ENCODE measurements at regions not wholly inside any gene's neighbourhood (a gene's known extent, or its start where the extent isn't known, plus 50 kb on each side); places are given as distances from the start of the nearest gene placed in this dataset.
"Not testable (repeated sequence)": the region's sequence is repeated elsewhere in the genome, so short reads cannot be mapped to it uniquely, and the experiment has no call there.

DNA sequence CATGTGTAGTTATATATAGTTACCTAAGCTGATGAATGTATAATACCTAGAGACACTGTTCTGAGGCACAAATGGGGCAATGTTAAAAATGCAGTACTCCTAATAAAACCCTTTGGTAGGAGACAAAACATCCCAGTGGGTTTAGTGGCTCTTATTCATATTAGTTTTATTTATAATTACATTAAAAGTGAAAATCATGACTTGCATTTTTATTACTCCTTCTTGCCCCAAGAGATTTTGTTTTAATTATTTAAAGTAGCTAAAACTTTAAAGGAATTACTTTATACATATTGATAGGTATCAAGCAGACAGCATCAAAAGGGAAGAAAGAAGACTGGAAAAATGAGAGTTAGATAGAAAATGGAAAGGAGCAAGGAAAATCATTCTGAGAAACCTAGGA is 688.6 kb downstream of the GALC start:
- DNase-seq: no peak

DNA sequence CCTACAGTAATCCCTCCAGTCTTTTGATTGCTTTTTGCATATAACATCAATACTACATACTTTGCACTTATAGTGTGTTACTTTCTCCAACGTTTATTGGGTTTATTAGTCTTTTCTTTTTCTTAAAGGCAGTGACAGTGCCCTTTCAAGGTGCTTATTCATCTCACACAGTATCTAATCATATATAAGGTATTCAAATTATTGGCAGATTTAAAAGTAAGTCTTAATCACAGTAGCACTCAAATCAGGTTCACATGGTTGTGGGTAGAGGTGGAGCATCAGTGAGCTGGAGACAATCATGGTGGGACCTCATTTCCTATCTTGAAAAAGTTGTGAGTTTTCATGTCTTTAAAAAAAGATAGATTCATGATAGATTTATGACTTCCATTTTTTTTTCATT is 706.2 kb downstream of the GALC start:
- DNase-seq: no peak

DNA sequence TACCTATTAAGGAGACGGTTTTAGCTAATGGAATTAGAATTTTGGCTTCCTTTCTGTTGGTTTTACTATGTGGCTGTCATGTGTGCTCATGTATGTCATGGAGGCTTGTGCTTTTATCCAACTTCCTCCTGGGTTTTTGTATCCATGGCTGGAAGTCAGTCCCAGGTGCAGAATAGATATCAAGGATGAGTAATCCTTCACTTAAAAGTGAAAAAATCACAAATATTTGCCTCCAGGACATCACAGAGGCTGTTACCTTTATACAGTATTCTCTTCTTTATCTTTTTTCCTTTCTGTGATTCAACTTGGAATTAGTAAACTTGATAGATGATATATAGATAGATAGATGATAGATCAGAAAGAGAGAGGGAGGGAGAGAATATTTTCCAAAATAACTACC is 706.8 kb downstream of the GALC start:
- DNase-seq: no peak

DNA sequence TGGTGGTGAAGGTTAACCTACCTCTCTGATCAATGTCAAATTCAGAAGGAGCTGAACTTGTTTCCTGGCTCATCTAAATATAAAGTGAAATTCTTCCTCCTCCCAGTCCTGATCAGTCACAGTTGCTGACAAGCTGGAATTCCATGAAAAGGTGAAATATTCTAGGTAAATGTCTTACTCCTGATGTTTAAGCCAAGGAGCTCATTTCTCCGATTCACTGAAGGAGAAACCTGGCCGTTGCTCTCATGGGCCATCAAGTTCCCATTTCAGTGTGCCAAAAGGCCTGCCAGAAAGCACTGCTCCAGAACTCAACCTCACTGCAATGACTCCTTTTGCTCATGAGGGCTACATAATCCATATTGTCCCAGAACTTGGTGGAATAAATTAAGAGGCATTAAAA is 707.5 kb downstream of the GALC start:
- no peak for DNase-seq

DNA sequence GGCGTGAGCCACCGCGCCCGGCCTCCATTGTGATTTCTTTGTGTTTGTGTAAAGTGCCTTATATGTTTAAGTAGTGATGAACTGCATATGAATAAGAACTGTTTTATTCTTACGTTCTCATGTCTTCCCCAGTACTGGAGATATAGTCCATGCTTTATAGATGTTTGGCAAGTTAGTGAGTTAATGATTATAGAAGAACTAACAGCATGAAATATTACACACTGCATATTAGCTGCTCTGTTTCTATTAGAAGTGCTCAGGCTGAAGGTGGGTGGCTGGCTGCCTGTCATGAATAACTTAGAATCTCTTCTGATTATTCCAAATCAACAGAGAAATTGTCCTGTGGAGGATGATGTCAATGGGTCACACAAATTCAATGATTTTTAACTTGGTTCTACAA is 709.4 kb downstream of the GALC start:
- DNase-seq: no peak

DNA sequence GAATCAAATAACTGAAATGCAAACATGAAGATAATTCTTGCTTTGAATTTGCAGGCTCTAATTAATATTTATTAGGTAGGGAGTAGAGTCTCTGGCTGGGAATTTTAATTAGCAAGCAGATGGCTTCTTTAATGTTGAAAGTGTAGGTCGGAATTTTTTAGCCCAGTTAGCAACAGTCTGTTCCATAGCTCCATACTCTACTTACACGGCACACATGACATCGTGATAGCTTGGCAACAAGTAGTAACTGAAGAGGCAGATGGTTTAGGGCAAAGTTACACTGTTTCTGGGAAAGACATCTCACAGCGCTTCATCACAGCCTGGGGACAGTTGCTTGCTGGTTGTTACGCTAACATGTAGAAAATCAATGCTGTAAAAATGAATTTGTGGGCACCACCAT is 710.7 kb downstream of the GALC start:
- DNase-seq: peak; percentile 73 to 96

DNA sequence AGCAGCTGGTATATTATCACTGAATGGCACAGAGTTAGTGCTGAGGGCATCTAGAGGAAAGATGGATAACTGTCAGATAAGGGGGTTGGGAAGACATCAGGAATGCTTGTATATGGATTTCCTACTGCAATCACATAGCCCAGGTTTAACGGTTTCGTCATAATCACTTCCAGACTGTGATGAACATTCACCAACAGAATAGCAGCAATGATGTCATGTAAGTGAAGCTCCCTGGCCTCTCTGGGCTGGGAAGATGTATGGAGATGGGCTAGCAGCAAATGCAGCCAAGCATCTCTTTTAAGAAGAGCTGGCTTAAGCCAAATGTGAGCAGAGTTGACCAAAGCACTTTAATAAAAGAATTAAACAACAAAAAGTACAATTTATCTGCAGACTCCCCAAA is 714.6 kb downstream of the GALC start:
- DNase-seq: no peak

DNA sequence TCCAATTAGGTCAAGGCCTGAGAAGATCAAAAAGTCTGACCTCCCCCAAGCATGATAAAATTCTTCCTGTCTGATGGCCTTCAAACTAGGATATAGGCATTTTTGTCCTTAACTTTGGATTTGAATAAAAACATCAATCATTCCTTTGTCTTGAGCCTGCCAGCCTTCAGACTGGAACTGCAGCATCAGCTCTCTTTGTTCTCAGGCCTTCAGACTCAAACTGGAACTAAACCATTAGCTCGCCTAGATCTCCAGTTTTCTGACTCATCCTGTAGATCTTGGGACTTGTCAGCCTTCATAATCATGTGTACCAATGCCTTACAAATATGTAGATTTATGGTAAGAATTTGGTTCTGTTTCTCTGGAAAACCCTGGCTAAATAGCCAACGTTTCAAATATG is 721.7 kb downstream of the GALC start:
- no peak for DNase-seq

DNA sequence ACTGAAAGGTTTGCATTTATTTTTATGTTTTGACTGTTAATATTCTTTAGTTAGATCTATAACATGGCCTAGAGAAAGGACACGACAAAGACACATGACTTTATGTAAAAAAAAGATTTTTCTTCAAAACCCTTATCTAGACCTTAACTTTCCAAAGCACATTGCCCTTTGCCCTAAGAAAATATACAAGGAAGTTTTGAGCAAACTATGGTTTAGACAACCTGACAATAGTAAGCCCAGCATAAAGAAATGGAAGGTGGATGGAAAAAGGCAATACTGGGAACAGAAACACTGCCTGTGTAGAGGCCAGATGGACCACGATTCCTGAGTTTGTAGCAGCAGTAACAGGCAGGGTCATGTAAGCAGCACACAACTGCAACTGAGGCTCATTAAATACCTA is 724.0 kb downstream of the GALC start:
- DNase-seq: no peak

DNA sequence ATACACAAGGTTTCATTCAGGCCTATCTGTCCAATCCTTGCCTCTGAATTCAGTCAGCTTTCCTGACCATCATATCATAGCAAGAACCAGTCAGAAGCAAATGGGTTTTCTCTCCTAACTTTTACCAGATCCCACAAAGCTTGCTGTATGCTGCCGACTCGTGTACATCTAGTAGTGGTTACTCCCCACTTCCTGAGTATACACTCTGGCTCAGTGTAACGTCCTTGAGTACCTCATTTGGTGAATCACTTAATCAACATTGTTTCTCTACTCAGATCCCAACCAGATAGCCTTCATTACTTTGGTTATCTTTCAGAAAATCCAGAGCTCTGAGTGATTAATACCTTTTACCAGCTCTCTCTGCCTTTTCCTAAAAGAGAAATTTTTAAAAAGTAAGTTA is 728.2 kb downstream of the GALC start:
- DNase-seq: no peak

DNA sequence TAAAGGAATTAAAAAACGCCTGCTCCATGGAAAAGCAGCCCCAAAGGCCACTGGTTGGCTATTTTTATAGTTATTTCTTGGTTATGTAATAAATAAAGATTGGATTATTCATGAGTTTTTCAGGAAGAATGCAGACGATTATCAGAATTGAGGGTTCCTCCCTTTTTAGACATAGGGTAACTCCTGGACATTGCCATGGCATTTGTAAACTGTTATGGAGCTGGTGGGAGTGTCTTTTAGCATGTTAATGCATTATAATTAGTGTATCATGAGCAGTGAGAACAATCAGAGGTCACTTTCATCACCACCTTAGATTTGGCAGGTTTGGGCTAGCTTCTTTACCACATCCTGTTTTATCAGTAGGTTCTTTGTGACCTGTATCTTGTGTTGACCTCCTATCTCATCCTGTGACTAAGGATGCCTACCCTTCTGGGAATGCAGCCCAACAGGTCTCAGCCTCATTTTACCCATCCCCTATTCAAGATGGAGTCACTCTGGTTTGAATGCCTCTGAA is 728.7 kb downstream of the GALC start:
- DNase-seq: no peak

DNA sequence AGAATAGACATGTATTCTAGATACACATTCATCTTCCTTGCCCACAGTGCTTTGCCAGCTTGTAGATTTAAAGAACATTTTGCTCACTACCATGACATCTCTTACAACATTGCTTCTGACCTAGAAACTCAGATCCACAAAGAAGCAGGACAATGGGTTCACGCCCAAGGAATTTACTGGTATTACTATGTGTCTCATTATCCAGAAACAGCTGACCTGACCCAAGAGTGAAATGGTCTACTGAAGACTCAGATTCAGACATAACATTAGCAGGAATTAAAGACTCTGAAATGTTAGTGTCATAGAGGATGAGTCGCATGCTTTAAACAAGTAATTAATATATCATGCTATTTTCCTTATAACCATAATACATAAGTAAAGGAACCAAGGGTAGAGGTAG is 731.4 kb downstream of the GALC start:
- no peak for DNase-seq

DNA sequence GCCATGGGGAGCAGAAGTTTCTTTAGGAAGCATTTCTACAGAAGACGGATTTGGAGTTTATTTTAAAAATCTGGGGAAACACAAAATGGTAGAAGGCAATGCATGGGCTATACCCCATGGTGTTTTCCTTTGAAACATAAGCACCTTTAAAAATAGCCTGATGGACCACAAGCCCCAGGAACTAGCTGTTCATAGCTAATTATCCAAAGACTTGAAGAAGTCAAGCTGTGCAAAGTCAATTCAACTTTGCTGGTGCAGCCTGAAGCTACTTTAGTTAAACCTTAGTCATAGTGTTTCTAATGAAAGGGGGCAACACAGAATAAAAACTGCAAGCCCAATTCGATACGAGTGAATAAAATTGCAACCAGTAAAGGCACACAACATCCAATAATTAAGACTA is 732.5 kb downstream of the GALC start:
- no peak for DNase-seq

DNA sequence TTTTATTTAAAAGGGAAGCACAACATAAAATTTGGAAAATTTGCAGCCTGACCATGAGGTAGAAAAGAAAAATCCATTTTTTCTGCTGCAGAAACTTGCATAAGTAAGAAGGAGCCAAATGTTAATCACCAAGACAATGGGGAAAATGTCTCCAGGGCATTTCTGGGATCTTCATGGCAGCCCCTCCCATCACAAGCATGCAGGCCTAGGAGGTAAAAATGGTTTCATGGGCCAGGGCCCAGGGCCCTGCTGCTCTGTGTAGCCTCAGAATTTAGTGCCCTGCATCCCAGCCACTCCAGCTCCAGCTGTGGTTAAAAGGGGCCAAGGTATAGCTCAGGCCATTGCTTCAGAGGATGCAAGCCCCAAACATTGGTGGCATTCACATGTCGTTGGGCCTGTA is 735.6 kb downstream of the GALC start:
- DNase-seq: no peak

DNA sequence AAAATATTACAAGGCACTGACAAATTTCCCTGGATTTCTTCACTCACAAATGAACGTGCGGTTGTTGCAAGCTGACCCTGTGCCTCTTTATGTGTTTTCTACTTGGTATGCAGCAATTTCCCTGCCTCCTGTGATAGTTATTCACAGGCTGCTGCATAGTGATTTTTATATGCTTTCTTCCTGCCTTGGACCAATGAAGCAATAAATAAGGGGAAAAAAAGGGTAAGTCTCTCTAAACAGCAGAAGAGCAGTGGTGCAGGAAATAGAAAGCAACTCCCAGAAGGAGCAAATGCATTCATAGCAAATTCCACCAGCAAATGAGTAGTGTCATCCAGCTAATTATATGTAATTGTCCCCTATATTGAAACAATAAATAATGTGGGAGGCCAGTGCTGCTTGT is 737.9 kb downstream of the GALC start:
- no peak for DNase-seq

DNA sequence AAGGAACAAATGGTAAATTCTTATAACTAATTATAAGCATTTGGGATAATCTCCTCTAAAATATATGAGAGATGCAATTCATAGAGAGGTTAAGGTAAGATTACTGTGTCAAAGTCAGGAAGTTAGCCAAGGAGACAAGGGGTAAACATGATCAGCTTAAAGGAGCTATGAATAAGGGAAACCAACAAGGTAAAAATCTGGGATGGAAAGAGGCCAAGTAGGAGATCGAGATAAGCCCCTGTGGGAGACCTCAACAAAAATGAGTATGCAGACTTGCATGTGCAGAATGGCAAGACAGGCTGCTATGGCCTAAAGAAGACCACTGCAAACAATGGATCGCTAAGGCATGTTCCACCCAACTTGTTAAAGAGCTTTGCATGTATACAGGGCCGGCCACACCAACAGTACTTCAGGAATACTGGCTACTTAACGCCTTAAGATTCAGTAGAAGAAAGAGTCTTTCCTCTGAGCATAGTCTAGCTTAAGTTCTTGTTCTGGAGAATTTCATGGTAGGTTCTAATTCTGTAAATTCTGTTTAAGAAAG is 738.6 kb downstream of the GALC start:
- no peak for DNase-seq

DNA sequence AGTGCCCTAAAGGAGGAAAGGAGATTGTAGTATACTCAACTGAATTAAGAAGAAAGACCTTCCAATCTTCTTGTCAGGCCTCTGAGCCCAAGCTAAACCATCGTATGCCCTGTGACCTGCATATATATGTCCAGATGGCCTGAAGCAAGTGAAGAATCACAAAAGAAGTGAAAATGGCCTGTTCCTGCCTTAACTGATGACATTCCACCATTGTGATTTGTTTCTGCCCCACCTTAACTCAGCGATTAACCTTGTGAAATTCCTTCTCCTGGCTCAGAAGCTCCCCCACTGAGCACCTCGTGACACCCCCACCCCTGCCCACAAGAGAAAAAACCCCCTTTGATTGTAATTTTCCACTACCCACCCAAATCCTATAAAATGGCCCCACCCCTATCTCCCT is 739.2 kb downstream of the GALC start:
- DNase-seq: not testable (repeated sequence)

DNA sequence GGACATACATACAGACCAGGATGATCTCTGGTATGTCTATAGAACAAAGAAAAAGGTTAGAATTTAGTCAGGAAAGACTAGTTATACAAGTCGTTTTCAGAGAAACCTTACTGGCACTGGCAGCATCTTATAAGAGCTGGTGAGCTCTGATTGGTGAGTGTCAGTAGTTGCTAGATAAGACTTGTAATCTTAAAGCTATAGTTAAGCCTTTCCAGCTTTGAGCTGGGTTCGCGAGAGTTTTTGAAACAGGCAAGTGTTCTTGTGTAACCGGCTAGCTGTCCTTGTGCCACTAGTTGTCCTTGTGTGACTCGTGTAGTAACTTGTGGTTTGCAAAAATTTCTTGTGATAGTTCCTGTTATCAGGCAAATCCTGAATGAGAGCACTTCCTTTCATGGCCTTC is 740.9 kb downstream of the GALC start:
- no peak for DNase-seq

DNA sequence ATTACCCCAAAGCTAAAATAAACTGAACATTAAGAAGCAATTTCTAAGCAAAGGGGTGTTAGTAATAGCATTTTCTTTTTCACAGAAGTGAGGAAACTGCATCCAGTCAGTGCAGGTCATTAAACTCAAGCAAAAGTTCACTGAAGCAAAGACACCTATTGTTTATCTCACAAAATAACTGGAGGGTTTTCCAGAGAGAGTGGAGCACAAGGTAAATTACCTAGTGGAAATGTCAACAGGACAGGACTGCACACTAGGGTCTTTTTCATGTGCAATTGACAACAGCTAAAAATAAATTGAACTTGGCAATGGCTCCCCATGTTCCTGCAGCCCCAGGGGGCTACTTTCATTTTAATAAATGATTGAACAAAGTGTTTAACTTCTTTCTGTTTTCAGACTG is 742.0 kb downstream of the GALC start:
- DNase-seq: no peak

DNA sequence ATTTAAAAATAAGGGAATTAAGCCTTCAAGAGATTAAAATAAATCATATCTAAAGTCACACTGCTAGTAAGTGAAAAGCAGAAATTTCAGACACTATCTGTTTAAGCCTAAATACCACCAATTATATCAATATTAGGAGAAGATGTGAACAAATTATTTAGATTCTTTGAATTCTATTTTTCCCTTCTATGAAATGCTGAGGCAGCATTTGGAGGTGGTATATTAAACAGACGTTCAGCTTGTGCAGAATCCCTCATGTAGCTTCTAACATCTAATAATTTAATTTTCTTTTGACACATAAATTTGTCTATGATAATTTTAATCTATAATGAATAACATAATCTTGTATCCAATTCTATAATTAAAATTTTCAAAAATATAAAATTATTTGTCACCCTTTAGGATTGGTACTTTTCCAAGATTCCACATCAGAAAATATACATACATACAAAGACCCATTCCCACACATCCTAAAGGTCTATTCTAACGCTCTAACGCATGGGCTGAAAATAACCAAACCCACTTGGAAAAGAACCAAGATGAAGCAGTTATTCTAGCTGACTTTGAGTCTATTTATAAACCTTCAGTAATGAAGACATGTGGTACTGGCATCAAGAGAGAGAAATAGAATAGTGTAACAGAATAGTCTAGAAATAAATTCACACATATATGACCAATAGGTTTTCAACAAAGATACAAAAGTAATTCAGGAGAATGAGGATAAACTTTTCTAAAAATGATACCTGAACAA is 751.8 kb downstream of the GALC start:
- DNase-seq: no peak

DNA sequence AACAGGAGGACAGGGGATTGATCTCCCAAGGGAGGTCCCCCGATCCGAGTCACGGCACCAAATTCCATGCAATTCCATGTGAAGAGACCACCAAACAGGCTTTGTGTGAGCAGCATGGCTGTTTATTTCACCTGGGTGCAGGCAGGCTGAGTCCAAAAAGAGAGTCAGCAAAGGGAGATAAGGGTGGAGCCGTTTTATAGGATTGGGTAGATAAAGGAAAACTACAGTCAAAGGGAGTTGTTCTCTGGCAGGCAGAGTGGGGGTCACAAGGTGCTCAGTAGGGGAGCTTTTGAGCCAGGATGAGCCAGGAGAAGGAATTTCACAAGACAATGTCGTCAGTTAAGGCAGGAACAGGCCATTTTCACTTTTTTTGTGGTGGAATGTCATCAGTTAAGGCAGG is 752.7 kb downstream of the GALC start:
- DNase-seq: not testable (repeated sequence)

DNA sequence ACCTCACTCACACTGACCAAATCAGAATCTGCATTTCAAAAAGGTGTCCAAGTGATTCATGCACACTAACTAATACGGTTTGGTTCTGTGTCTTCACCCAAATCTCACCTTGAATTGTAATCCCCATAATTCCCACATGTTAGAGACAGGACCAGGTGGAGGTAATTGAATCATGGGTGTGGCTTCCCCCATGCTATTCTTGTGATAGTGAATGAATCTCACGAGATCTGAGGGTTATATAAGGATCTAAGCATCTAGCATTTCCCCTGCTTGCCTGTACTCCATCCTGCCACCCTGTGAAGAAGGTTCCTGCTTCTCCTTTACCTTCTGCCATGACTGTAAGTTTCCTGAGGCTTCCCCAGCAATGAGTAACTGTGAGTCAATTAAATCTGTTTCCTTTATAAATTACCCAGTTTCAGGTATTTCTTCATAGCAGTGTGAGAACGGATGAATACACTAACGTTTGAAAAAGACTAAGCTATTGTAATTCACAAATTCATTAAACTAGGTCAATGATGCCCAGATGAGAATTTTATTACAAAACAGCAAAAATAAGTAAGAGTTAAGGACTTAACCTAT is 759.1 kb downstream of the GALC start:
- DNase-seq: no peak

DNA sequence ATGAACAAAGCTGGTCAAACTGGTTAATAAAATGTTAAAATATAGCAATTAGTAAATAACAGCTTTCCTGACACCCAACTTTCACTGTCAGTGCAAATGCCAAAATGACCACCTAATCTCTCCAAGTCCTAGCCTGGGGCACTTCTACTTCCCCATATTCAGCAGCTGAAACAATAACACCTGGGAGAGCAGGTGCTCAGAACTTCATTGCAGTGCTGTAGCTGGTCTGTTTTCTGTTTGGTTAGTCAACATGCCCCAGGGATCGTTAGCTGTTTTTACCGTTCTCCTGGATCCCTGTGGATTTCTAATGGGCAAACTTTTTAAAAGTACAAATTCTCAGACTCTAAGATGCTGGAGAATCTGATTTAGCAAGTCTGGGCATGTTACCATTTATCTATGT is 759.7 kb downstream of the GALC start:
- DNase-seq: no peak

DNA sequence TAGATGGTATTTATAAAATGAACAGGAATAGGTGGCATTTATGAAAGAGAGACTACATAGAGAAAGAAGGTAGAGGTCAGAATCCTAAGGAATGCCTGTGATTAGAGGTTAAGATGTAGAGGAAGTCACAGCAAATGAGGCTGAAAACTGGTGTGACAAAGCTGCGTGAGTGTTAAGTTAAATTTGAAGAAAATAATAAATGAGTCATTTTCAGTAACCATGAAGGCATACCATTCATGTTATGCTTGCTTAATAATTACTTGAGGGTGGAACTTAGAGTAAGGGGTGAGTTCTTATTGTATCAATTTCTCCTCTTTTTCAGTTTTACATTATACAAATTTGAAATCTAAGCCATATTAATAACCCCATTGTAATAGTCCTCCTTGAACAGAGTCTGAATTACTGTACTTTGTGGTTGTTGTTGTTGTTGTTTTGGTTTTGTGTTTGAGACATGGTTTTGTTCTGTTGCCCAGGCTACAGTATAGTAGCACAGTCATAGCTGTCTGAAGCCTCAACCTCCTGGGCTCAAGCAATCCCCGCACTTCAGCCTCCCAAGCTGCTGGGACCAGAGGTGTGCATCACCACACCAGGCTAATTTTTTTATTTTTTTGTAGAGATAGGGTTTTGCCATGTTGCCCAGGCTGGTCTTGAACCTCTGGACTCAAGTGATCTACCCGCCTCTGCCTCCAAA is 761.5 kb downstream of the GALC start:
- no peak for DNase-seq

Data from NCI-H524 (cell line).